Stimulated activated CD8-positive, alpha-beta memory T cell treated with anti-CD3 and anti-CD28 coated beads, Interleukin-7, amount 100 ng/mL, for 4 hours (primary cell): ENCODE measurements at regions not wholly inside any gene's neighbourhood (a gene's known extent, or its start where the extent isn't known, plus 50 kb on each side); places are given as distances from the start of the nearest gene placed in this dataset.
"Not testable (repeated sequence)": the region's sequence is repeated elsewhere in the genome, so short reads cannot be mapped to it uniquely, and the experiment has no call there.

Experiments
- DNase-seq, 2 donors: peaks; one replicate each; pipeline ENCODE4 v3.0.0-alpha.2; 2020; ENCODE audit warnings: low read depth in 2 of 2

- not testable (repeated sequence) for DNase-seq
Measured at GRCh38 chr15:77896147-77897112, 181.1 kb downstream of the TBC1D2B start.

DNA sequence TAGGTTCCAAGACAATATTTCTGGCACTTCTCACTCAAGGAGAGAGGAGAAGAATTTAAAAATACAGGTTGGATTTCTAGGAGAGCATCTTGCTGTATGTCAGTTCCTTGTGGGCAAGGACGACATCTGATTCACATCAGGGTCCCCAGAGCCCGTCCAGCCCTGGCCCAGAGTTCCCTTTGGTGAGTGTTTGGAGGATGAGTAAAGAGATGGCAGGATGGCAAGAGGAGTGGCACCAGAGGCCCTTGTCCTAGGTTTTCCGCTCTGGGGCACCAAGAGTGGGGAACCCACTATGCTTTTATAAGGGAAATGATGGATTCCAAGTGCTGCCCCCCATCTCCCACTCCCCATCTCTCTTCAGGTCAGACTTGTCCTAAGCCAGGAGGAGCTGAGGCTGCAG, 181.8 kb downstream of the TBC1D2B start:
- DNase-seq: no peak

DNA sequence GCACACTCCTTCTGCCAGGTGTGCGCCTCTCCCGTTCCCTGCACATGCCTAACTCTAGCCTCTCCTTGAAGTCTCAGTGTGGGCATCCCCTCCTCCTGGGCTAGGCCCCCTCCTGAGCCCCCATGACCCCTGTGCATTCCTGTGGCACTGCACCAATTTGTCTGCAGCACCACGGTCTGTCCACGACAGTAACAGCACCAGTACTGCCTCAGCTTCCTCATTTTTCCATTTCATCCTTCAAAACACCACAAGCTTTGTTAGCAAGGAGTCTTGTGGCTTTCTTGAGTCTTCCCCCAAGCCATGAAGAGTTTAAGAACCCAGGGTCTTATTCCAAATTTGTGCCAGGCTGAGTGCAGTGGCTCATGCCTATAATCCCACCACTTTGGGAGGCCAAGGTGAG, 182.4 kb downstream of the TBC1D2B start:
- not testable (repeated sequence) for DNase-seq

- DNase-seq: not testable (repeated sequence)
Measured at GRCh38 chr15:77893671-77894640, 183.6 kb downstream of the TBC1D2B start.

- DNase-seq: not testable (repeated sequence)
Measured at GRCh38 chr15:77893246-77893645, 184.3 kb downstream of the TBC1D2B start.

DNA sequence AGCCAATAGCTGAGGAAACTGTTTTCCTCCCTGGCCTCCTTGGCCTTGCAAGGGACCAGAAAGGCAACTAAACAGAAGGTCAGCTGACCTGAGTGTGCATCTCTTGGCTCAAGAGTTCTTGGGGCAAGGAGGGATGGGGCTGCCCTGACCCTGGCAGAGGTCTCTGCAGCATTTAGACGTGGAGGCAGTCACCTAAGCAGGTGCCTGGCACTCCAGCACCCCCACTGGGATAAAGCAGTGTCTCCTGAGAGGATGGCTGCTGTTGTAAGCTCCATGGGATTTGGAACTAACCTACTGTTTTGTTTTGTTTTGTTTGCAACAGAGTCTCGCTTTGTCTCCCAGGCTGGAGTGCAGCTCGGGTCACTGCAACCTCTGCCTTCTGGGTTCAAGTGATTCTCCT, 185.2 kb downstream of the TBC1D2B start:
- DNase-seq: no peak

DNA sequence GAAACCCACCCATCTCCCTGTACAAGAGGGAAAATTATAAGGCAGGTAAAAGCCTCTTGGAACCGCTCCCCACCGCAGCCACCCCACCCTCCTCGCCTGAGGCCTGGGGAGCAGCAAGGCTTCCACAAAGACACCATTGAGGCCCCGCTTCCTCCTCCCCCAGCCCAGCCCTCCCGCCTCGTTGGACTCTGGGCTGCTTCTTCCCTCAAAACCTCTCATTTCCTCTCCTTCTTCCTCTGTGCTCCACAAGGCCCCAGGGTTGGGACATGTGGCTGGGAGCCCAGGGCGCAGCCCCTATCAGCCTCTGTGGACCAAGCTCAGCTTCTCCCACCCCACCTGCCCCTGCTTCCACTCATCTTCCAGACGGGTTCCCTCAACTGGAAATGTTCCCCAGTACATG, 185.6 kb downstream of the TBC1D2B start:
- DNase-seq: not testable (repeated sequence)

DNA sequence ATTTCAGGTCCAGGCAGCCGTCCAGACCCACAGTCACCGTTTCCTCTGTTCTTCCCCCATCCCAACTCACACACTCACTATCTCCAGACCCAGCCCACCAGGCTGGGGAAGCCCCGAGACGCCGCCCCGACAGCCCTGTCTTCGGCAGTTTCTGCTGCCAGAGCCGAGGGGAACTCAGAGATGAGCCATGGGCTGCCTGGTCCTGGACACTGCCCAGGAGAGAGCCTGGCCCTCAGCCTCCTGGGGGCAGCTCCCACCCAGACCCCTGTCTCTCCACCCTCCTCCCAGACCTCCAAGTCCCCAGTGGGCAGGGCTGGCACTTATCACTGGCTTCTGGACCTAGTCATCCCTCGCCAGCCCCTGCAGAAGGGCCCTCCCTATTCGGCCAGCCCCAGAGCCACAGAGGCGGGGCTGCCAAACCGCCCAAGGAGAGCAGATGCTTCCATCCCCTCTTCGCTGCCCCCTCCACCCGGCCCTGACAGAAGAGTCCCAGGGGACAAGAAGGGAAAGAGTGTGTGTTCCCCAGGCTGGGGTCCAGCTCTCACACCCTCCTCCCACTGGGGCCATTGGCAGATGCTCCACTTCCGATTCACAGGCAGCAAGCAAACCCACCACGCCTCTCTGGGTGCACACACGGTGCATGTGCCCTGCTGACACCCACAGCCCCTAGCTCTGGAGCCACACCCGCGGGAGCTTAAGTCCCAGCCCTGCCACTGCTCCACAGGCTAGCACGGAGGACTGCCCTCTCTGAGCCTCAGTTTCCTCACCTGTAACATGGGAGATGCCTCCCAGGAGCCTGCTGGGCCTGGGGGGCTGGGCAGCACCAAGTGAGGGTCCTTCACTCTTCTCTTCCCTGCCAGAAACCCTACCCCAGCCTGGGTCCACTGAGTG, 186.4 kb downstream of the TBC1D2B start:
- DNase-seq: not testable (repeated sequence)

DNA sequence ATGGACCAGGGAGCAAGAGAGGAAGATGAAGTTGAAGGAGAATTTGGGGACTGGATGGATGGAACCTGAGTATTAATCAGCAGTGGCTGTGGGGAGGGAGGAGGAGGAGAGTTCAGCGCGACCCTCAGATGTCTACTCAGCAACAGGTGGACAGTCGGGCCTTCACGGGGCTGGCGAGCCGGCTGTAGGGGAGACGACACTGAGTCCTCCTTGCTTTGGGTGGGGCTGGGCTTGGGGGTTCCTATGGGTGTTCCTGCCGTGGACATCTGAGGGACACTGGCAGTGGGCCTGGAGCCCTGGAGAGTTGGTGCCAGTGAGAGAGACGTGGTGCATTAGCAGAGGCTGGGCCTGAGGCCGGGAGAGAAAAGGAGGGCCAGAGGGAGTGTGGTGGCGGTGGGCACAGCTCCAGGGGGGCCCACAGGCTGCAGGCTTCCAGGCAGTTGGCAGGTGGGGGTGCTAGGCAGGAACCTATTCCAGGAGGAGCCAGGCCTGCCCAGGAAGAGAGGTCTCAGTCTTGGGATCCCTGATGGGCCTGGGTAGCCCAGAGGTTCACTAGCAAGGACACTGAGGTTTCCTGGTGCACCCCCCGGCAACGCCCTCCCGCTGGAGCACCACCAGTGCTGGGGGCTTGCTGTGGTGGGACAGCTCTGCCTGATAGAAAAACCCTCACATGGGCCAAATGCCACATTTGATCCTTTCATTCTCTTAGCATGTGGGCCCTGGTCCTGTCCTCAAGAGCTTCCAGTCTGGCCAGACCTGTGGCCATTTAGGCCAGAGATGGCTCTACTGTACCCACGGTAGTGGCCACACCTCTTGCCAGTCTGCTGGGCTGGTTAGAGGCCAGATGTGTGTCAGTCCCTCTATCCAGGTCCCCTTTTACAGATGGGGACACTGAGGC, 187.4 kb downstream of the TBC1D2B start:
- DNase-seq: not testable (repeated sequence)

DNA sequence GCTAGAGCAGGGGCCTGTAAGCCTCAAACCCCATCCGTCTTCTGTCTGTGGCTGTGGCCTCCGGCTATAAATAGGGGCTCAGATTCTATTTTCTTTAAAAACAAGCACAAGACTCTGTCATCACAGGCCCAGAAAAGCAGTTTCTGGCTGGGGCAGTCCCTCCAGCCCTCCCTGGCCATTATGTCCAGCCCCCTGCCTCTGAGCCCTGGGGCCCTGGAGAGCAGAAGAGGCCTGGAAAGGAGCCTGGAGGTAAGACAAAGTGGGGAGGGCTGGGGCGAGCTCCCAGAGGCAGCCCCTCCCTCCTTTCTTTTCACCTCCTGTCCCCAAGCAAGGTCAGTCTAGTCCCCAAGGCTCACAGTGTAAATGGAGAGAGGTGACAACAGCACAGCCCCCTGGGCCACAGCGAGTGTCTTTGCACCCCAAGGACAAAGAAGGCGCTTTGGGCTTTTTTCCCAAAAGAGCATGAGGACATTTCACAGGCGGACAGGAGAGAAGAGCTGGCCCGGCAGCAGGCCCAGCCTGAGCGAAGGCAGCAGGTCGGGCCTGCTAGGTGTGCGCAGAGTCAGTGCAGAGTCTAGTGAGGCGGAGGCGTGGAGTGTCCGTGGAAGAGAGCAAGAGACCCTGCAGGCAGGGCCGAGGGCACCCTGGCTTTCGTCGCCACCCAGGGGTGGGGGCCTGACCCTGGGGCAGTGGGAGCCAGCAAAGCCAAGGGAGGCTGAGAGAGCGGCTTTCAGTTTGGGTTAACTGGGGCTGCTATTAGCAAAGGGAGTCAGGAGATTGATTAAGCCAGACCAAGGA, 188.3 kb downstream of the TBC1D2B start:
- DNase-seq: no peak

- not testable (repeated sequence) for DNase-seq
Measured at GRCh38 chr15:77887563-77888429, 189.7 kb downstream of the TBC1D2B start.

DNA sequence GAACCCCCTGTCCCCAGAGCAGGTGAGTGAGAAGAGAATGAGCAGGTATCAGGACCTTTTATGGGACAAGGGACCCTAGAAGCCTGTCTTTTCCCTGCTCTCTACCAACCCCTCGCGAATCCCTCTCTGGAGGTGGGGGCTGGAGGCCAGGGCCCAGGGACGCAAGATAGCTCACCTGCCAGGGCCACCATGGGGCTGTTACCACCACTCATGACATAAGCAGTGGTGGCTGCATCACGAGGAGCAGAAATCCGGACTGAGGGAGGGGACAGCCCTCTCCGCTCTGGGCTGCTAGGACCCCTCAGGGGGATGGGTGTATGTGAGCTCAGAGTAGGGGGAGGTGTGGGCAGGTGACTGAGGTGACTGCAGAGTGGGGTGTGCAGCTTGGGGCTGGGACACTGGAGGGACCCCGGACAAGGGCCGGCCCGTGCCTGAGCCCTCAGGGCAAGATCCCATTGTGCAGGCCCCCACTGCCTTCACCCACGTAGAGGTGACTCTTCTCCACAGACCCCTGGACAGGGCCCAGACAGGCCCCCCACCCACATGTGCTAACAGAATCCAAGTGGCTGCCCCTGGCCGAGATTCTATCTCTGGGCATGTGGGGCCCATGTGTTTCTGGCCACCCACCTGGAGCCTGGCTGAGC, 190.6 kb downstream of the TBC1D2B start:
- DNase-seq: no peak

DNA sequence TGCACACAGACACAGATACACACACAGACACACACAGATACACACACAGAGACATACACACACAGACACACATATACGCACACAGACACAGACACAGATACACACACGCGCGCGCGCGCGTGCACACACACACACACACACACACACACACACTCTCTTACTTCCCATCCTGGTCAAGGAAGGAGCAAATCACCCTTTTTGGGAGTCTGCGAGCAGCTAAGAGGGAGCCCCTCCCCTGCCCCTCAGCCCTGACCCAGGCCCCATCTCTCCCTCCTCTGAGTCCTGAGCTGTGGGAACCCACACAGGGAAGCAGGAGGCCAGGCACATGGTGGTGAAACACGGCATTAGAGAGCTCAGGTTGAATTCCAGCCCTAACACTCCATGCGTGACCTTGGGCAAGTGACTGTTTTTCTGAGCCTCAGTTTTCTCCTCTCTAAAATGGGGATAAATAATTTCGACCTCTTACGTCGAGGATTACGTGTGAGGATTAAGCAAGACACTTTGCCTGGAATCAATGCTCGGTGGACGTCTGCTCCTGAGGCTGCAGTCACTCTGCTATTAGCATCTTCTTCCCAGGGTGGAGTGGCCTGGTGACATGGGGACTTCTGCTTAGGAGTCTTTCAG, 191.5 kb downstream of the TBC1D2B start:
- not testable (repeated sequence) for DNase-seq

GRCh38 chr15:77883012-77883411, 194.5 kb downstream of the TBC1D2B start:
- DNase-seq: not testable (repeated sequence)

DNA sequence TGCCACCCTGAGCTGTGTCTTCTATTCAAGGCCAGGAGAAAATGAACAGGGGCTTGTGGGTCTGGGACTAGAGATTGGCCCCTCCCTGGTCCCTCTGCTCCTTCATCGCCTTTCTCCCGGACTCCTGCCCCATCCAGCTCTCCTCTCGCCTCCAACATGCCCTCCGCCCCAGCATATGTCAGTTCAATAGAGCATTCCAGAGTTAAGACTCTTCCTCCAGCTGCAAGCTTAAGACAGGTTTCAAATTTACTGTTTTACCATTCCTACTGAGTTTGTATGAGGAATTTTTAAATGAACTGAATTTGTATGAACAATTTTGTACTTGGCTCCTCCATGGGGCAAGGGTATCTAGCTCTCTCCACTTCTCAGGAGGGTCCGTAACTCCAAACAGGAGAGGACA, 195.6 kb downstream of the TBC1D2B start:
- no peak for DNase-seq

GRCh38 chr15:77881535-77881934, 196.0 kb downstream of the TBC1D2B start:
- not testable (repeated sequence) for DNase-seq

- not testable (repeated sequence) for DNase-seq
Measured at GRCh38 chr15:77879466-77879865, 198.0 kb downstream of the TBC1D2B start.
